ENCODE measurements at regions not wholly inside any gene's neighbourhood (a gene's known extent, or its start where the extent isn't known, plus 50 kb on each side); places are given as distances from the start of the nearest gene placed in this dataset.

GRCh38 chrX:115957862-115958490, 212.6 kb upstream of the AGTR2 start:
- no peak for TF ChIP-seq CTCF (IDR thresholded peaks at IDR 0.05)
- H3K27me3 ChIP-seq, result no peaks in the 10 kb centered on the region
- no peaks in the 10 kb centered on the region for H3K4me1 ChIP-seq
- H3K27ac ChIP-seq, result no peak overlapping the region
- intact Hi-C loops (cut with DNase I; ENCODE audit: low total_unique reads), result no loop called here
- no peaks in the 10 kb centered on the region for H3K9me3 ChIP-seq
- DNase-seq, result no peak
- no peak overlapping the region for H3K4me3 ChIP-seq
- no peaks in the 10 kb centered on the region for H3K36me3 ChIP-seq

GRCh38 chrX:115958687-115959359, 211.7 kb upstream of the AGTR2 start:
- TF ChIP-seq CTCF (IDR thresholded peaks at IDR 0.05), result no peak
- no peaks in the 10 kb centered on the region for H3K9me3 ChIP-seq
- H3K27ac ChIP-seq, result no peak overlapping the region
- intact Hi-C loops (cut with DNase I; ENCODE audit: low total_unique reads), result no loop called here
- H3K4me3 ChIP-seq, result no peak overlapping the region
- H3K27me3 ChIP-seq, result no peaks in the 10 kb centered on the region
- no peaks in the 10 kb centered on the region for H3K4me1 ChIP-seq
- DNase-seq, result no peak
- H3K36me3 ChIP-seq, result no peaks in the 10 kb centered on the region

- Histone ChIP-seq H3K4me1 (no peaks in the 10 kb centered on the region), H3K27ac (no peak overlapping the region), H3K36me3 (no peaks in the 10 kb centered on the region), H3K27me3 (no peaks in the 10 kb centered on the region), H3K4me3 (no peak overlapping the region), H3K9me3 (no peaks in the 10 kb centered on the region)
- TF ChIP-seq CTCF (IDR thresholded peaks at IDR 0.05), result no peak
- DNase-seq, result no peak
- intact Hi-C loops (cut with DNase I; ENCODE audit: low total_unique reads), result no loop called here
Measured at GRCh38 chrX:115960440-115961084, 210.0 kb upstream of the AGTR2 start.

GRCh38 chrX:115966920-115967319, 203.6 kb upstream of the AGTR2 start:
- no peaks in the 10 kb centered on the region for H3K9me3 ChIP-seq
- no peak overlapping the region for H3K4me3 ChIP-seq
- H3K36me3 ChIP-seq, result no peaks in the 10 kb centered on the region
- intact Hi-C loops (cut with DNase I; ENCODE audit: low total_unique reads), result no loop called here
- no peak for TF ChIP-seq CTCF (IDR thresholded peaks at IDR 0.05)
- DNase-seq, result no peak
- no peaks in the 10 kb centered on the region for H3K27me3 ChIP-seq
- H3K27ac ChIP-seq, result no peak overlapping the region
- no peaks in the 10 kb centered on the region for H3K4me1 ChIP-seq

- no peaks in the 10 kb centered on the region for H3K27me3 ChIP-seq
- H3K4me3 ChIP-seq, result peak overlapping the region; percentile 54 to 56
- H3K9me3 ChIP-seq, result no peaks in the 10 kb centered on the region
- no peak for TF ChIP-seq CTCF (IDR thresholded peaks at IDR 0.05)
- no peak for DNase-seq
- no peaks in the 10 kb centered on the region for H3K4me1 ChIP-seq
- peak overlapping the region; percentile 22 to 49 for H3K27ac ChIP-seq
- H3K36me3 ChIP-seq, result no peaks in the 10 kb centered on the region
- intact Hi-C loops (cut with DNase I; ENCODE audit: low total_unique reads), result no loop called here
Measured at GRCh38 chrX:115968436-115969252, 201.9 kb upstream of the AGTR2 start.
